GM12891 (cell line): ENCODE measurements at regions not wholly inside any gene's neighbourhood (a gene's known extent, or its start where the extent isn't known, plus 50 kb on each side); places are given as distances from the start of the nearest gene placed in this dataset.
"Not testable (repeated sequence)": the region's sequence is repeated elsewhere in the genome, so short reads cannot be mapped to it uniquely, and the experiment has no call there.

ENCODE experiments used
- PAX5 ChIP-seq: IDR thresholded peaks from 2 replicates; pipeline ENCODE4 v1.6.1; 2011; ENCODE audit warnings: low read length, moderate library complexity, mild to moderate bottlenecking; ENCODE audit not compliant: insufficient read depth, severe bottlenecking
- POLR2A ChIP-seq: IDR thresholded peaks from 2 replicates; pipeline ENCODE4 v1.6.1; 2011; ENCODE audit warnings: low read depth, low read length, control low read depth
- POLR2AphosphoS5 ChIP-seq: IDR thresholded peaks from 2 replicates; pipeline ENCODE4 v1.6.1; 2011; ENCODE audit warnings: low read depth, low read length, control low read depth
- SPI1 ChIP-seq: IDR thresholded peaks from 2 replicates; pipeline ENCODE4 v1.6.1; 2011; ENCODE audit warnings: low read depth, low read length, control low read depth
- TAF1 ChIP-seq: IDR thresholded peaks from 2 replicates; pipeline ENCODE4 v1.6.1; 2011; ENCODE audit warnings: low read depth, low read length, control low read depth

- TF ChIP-seq POLR2A, POLR2AphosphoS5, TAF1, SPI1, PAX5: not testable (repeated sequence)
Observed at GRCh38 chr15:21015171-21015570, 149.1 kb upstream of the POTEB2 start.
